ENCODE measurements at regions not wholly inside any gene's neighbourhood (a gene's known extent, or its start where the extent isn't known, plus 50 kb on each side); places are given as distances from the start of the nearest gene placed in this dataset.

- Histone ChIP-seq H3K4me3 (replicated peaks; ENCODE audit: low read depth, low read length) (no peak overlapping the region), H3K36me3 (ENCODE audit: control insufficient read depth, insufficient read depth, low read length) (no peaks in the 10 kb centered on the region), H3K27me3 (replicated peaks; ENCODE audit: control insufficient read depth, insufficient read depth, low read length) (no peaks in the 10 kb centered on the region; the same call in none of the 2 replicates)
- DNase-seq (ENCODE audit: extremely low read depth, insufficient read length): no peak
- TF ChIP-seq, protein P1, sequence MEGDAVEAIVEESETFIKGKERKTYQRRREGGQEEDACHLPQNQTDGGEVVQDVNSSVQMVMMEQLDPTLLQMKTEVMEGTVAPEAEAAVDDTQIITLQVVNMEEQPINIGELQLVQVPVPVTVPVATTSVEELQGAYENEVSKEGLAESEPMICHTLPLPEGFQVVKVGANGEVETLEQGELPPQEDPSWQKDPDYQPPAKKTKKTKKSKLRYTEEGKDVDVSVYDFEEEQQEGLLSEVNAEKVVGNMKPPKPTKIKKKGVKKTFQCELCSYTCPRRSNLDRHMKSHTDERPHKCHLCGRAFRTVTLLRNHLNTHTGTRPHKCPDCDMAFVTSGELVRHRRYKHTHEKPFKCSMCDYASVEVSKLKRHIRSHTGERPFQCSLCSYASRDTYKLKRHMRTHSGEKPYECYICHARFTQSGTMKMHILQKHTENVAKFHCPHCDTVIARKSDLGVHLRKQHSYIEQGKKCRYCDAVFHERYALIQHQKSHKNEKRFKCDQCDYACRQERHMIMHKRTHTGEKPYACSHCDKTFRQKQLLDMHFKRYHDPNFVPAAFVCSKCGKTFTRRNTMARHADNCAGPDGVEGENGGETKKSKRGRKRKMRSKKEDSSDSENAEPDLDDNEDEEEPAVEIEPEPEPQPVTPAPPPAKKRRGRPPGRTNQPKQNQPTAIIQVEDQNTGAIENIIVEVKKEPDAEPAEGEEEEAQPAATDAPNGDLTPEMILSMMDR (IDR thresholded peaks at IDR 0.05; ENCODE audit: insufficient read depth, low read length, poor library complexity, severe bottlenecking): no peak
These were observed 201.2 kb upstream of the PDE10A start for GRCh38 chr6:165864218-165864617.

- no peak for DNase-seq (ENCODE audit: extremely low read depth, insufficient read length)
- Histone ChIP-seq H3K4me3 (replicated peaks; ENCODE audit: low read depth, low read length) (no peak overlapping the region), H3K27me3 (replicated peaks; ENCODE audit: control insufficient read depth, insufficient read depth, low read length) (no peaks in the 10 kb centered on the region; the same call in none of the 2 replicates), H3K36me3 (ENCODE audit: control insufficient read depth, insufficient read depth, low read length) (no peaks in the 10 kb centered on the region)
- TF ChIP-seq, protein P1 (IDR thresholded peaks at IDR 0.05; ENCODE audit: insufficient read depth, low read length, poor library complexity, severe bottlenecking): no peak
These were observed 200.8 kb upstream of the PDE10A start for GRCh38 chr6:165863801-165864200.

DNA sequence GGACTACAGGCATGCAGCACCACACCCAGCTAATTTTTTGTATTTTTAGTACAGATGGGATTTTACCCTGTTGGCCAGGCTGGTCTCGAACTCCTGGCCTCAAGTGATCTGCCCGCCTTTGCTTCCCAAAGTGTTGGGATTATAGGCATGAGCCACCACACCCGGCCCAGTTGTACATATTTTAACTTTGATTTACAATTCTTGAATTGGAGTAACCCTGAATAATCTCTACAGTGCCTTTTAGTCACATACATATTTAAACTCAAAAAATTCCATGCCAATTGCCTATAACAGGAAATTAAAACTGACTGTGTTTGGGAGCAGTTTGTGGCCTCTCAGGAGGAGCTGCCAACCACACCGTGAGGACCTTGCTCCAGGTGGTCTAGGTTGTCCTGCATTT lies 199.8 kb upstream of the PDE10A start:
- TF ChIP-seq, protein P1 (IDR thresholded peaks at IDR 0.05; ENCODE audit: insufficient read depth, low read length, poor library complexity, severe bottlenecking): no peak
- H3K27me3 ChIP-seq (replicated peaks; ENCODE audit: control insufficient read depth, insufficient read depth, low read length): no peaks in the 10 kb centered on the region; the same call in none of the 2 replicates

DNA sequence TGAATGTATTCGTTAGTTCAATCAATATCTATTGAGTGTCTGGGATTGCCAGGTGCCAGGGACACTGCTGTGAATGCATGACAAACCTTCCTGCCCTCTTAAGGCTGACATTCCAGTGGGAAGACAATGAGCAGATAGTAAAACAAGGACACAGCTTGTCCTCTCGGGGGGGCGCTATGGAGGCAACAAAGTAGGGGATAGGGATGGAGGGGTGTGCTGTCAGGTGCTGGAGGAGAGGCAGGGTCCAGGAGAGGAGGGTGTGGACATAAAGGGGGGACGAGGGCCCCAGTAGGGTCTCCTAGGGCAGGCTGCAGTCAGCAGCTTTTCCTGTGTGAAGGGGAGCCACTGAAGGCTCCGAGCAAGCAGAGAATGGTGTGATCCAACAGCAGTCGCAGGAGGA lies 198.2 kb upstream of the PDE10A start:
- Histone ChIP-seq H3K27me3 (replicated peaks; ENCODE audit: control insufficient read depth, insufficient read depth, low read length) (no peaks in the 10 kb centered on the region; the same call in none of the 2 replicates), H3K36me3 (ENCODE audit: control insufficient read depth, insufficient read depth, low read length) (no peaks in the 10 kb centered on the region), H3K4me3 (replicated peaks; ENCODE audit: low read depth, low read length) (no peak overlapping the region)
- TF ChIP-seq, protein P1 (IDR thresholded peaks at IDR 0.05; ENCODE audit: insufficient read depth, low read length, poor library complexity, severe bottlenecking): no peak
- no peak for DNase-seq (ENCODE audit: extremely low read depth, insufficient read length)

More for the DNA sequence above, 199.8 kb upstream of the PDE10A start:
- DNase-seq (ENCODE audit: extremely low read depth, insufficient read length): no peak
- Histone ChIP-seq H3K4me3 (replicated peaks; ENCODE audit: low read depth, low read length) (no peak overlapping the region), H3K36me3 (ENCODE audit: control insufficient read depth, insufficient read depth, low read length) (no peaks in the 10 kb centered on the region)

DNA sequence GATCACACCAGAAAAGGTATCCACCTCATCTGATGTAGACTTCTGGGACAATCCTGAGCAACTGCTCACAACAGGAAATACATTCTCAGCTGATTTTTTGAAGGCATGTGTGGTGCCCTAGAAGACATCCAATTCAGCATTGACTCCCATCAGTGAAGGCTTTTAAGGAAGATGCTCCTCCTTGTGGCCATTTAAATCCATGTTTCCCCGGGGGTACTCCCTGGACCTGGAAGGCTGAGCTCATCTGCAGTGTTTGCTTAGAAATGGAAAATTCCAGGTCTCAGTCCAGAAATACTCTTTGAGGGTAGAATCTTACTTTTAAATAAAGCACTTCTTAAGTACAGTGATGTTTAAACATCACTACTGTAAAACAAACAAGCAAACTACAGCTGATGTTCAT lies 195.5 kb upstream of the PDE10A start:
- Histone ChIP-seq H3K4me3 (replicated peaks; ENCODE audit: low read depth, low read length) (no peak overlapping the region), H3K36me3 (ENCODE audit: control insufficient read depth, insufficient read depth, low read length) (no peaks in the 10 kb centered on the region), H3K27me3 (replicated peaks; ENCODE audit: control insufficient read depth, insufficient read depth, low read length) (no peaks in the 10 kb centered on the region; the same call in none of the 2 replicates)
- TF ChIP-seq, protein P1 (IDR thresholded peaks at IDR 0.05; ENCODE audit: insufficient read depth, low read length, poor library complexity, severe bottlenecking): no peak
- DNase-seq (ENCODE audit: extremely low read depth, insufficient read length): no peak

DNA sequence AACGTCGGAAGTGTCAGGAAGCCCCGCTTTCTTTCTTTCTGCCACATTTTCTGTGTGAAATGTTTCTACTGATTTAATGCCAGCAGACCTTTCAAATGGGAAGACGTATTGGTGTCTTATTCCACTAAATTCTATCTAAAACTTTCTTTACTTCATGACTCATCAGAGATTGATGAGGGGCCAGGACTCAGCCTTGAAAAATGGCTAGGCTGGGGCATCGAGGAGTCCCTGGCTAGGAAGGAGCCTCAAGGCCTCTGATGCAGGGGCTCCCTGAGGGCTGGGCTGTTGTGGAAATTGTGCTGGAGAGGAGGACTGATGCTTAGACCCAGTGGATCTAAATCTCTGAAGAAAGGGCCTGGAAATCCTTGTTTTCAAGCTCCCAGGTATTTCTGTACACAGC lies 192.8 kb upstream of the PDE10A start:
- Histone ChIP-seq H3K27me3 (replicated peaks; ENCODE audit: control insufficient read depth, insufficient read depth, low read length) (peaks cover 2% of the 10 kb centered on the region), H3K4me3 (replicated peaks; ENCODE audit: low read depth, low read length) (no peak overlapping the region), H3K36me3 (ENCODE audit: control insufficient read depth, insufficient read depth, low read length) (no peaks in the 10 kb centered on the region)
- TF ChIP-seq, protein P1 (IDR thresholded peaks at IDR 0.05; ENCODE audit: insufficient read depth, low read length, poor library complexity, severe bottlenecking): no peak
- DNase-seq (ENCODE audit: extremely low read depth, insufficient read length): no peak
